ENCODE measurements at regions not wholly inside any gene's neighbourhood (a gene's known extent, or its start where the extent isn't known, plus 50 kb on each side); places are given as distances from the start of the nearest gene placed in this dataset.

DNA sequence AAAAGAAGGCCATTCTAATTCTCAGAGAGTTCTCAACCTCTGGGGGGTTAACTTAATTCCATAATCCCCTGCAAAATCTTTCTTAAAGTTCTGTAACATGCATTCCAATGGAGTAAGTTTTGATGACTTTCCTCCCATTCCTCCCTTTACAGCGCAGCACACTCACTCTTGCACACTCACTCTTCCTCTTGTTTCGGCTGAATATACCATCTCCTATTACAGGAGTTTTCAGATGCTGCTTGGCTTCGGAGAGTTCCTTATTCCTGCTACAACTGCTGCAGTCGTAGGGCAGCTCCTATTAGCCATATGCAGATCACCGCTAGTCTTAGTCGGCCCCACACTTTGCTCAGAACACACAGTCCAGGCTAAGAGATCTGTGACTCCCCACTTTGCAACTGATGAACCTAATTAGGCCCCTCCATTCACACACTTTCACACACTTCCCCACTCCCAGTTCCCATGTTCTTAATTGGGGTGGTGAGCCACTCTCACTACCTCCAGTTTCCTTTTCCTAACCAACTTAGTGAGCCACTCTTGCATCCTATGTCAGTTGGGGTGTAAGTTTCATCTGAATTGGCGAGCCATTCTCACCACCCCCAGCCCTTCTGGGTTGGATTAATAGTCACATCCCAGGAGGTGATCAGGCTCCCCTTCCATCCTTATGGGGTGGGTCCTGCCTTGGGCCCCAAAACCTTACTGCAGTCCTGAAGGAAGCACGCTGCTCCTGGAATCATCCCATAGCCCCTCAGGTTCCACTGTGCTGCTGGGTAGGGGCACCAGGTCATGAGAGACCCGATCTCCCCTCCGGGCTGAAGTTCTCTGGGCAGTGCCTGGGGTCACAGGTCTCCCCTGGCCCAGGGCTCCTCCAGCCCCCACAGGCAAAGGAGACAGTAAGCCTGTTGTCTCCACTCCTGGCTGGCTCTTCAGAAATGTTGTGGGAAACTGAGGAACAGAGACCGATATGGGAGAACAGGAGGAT, 53.9 kb downstream of the OR10H4 start:
- TF ChIP-seq FOXM1 (IDR thresholded peaks at IDR 0.05; ENCODE audit: borderline replicate concordance, low read depth) (no peak), EP300 (IDR thresholded peaks at IDR 0.05; ENCODE audit: borderline replicate concordance) (no peak), RAD21 (IDR thresholded peaks at IDR 0.05; ENCODE audit: low read depth) (no peak), CEBPB (IDR thresholded peaks at IDR 0.05) (no peak), YY1 (IDR thresholded peaks at IDR 0.05; ENCODE audit: low read depth) (no peak), CREB1 (IDR thresholded peaks at IDR 0.05; ENCODE audit: low read depth) (no peak)
- TF ChIP-seq, protein P1, sequence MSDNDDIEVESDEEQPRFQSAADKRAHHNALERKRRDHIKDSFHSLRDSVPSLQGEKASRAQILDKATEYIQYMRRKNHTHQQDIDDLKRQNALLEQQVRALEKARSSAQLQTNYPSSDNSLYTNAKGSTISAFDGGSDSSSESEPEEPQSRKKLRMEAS (IDR thresholded peaks at IDR 0.05): no peak
